Small intestine (tissue), 7 donors: ENCODE measurements at regions not wholly inside any gene's neighbourhood (a gene's known extent, or its start where the extent isn't known, plus 50 kb on each side); places are given as distances from the start of the nearest gene placed in this dataset.
"Not testable (repeated sequence)": the region's sequence is repeated elsewhere in the genome, so short reads cannot be mapped to it uniquely, and the experiment has no call there.

ENCODE experiments used
- DNase-seq, 2 donors: peaks; one replicate each; pipeline versions ENCODE4 v3.0.0 to v3.0.0-alpha.2; 2013
- FAIRE-seq: peaks from 2 replicates; lab custom pipeline; 2012; peaks lifted over from hg19 to GRCh38; lab: Jason Lieb, UNC
- H3K27ac ChIP-seq, 3 donors: one replicate each; pipeline ENCODE4 v1.5.1; 2013; ENCODE audit warnings: low read length in 2 of 3, mild to moderate bottlenecking in 2 of 3, control low read depth in 1 of 3, inconsistent platforms in 1 of 3, low read depth in 1 of 3, moderate library complexity in 1 of 3
- H3K27me3 ChIP-seq, 3 donors: one replicate each; pipeline ENCODE4 v1.6.1; 2013; ENCODE audit warnings: low read length in 3 of 3, inconsistent platforms in 1 of 3; ENCODE audit not compliant: control insufficient read depth in 3 of 3, insufficient read depth in 3 of 3
- H3K36me3 ChIP-seq, 3 donors: one replicate each; pipeline ENCODE4 v1.6.1; 2013; ENCODE audit warnings: low read length in 3 of 3, inconsistent platforms in 1 of 3, low read depth in 1 of 3, mild to moderate bottlenecking in 1 of 3, moderate library complexity in 1 of 3; ENCODE audit not compliant: control insufficient read depth in 3 of 3, insufficient read depth in 2 of 3
- H3K4me1 ChIP-seq, 3 donors: one replicate each; pipeline ENCODE4 v1.6.1; 2013; ENCODE audit warnings: low read length in 2 of 3, inconsistent platforms in 1 of 3, low read depth in 1 of 3, mild to moderate bottlenecking in 1 of 3, moderate library complexity in 1 of 3; ENCODE audit not compliant: control insufficient read depth in 3 of 3, insufficient read depth in 2 of 3
- H3K4me3 ChIP-seq, 3 donors: one replicate each; pipeline ENCODE4 v1.5.1; 2013; ENCODE audit warnings: low read length in 3 of 3, control low read depth in 1 of 3, inconsistent platforms in 1 of 3, low read depth in 1 of 3, mild to moderate bottlenecking in 1 of 3, moderate library complexity in 1 of 3
- H3K9me3 ChIP-seq, 2 donors: one replicate each; pipeline ENCODE4 v1.6.1; 2013; ENCODE audit warnings: low read depth in 1 of 2, low read length in 1 of 2; ENCODE audit not compliant: control insufficient read depth in 2 of 2, insufficient read depth in 1 of 2
- WGBS, 3 donors: extraction: QIAGEN DNeasy Blood & Tissue Kit; methylation state at CpG; one replicate each; pipeline ENCODE4 v1.1.7; 2013; 5-methylcytosine and 5-hydroxymethylcytosine counted together
- donor health status: healthy with polysubstance abuse.
- donor health status: control.
- donor health status: control.
- donor health status: Bipolar disorder and iron deficiency.
- donor health status: healthy.

DNA sequence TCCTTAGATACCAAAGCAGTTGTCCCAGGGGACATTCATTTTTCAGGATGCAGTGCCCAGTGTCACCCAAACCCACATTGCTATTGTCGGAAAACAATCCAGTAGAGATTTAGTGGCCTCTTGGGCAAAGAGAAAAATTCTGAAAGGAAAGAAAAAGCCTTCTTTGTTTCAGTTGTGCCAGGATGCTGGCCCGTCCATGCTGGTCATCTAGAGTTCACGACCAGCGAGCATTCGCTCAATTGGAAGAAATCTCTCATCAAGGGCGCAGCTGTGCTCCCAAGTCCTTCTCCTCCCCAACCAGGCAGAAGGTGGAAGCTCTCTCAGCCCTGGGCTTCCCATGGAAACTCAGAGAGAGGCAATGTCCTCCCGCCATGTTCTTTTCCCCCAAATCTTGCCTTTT is 123.7 kb downstream of the MTHFS start:
- H3K27me3 ChIP-seq, result no peaks in the 10 kb centered on the region
- H3K9me3 ChIP-seq, result no peaks in the 10 kb centered on the region
- WGBS, 3 donors, result 86 to 94% (median 93%) methylated on average over 7 of the region's 7 CpGs
- FAIRE-seq (no peak), DNase-seq (no peak)
- H3K36me3 ChIP-seq, result no peaks in the 10 kb centered on the region
- H3K27ac ChIP-seq, result no peak overlapping the region
- H3K4me3 ChIP-seq, result no peak overlapping the region
- H3K4me1 ChIP-seq, result no peaks in the 10 kb centered on the region

DNA sequence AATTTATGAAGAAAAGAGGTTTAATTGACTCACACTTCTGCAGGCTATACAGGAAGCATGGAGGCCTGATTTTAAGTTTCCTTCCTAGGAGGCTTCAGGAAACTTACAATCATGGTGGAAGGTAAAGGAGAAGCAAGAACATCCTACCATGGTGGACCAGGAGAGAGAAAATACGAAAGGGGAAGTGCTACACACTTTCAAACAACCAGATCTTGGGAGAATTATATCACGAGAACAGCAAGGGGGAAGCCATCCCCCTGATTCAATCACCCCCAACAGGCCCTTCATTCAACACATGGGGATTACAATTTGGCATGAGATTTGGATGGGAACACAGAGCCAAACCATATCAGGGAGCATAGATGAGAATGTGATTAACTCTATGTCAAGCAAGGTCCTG is 121.0 kb downstream of the MTHFS start:
- WGBS, 3 donors, result 73 to 84% (median 74%) methylated on average over 2 of the region's 2 CpGs

DNA sequence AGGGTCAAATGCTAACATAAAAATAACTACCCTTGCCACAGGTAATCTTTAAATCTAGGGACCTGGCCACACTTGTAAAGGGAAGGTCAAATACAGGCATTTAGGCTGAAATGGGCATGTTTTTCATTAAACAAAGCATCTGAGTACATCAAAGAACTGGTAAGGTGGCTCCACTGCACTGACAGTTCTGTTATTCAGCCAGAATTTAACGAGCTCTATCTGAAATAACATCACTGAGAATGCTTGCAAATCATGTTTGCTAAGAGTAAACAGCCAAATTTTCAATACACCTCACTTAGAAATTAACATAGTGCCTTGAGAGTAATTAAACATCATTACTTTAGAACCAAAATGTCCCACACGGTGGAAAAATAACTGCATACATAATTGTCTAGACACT is 118.9 kb downstream of the MTHFS start:
- no peak overlapping the region for H3K27ac ChIP-seq
- FAIRE-seq, result no peak
- 53 to 70% (median 61%) methylated on average over 2 of the region's 2 CpGs for WGBS, 3 donors

More for the DNA sequence above, 121.0 kb downstream of the MTHFS start:
- no peak overlapping the region for H3K27ac ChIP-seq
- H3K4me3 ChIP-seq, result no peak overlapping the region
- H3K4me1 ChIP-seq, result no peaks in the 10 kb centered on the region
- DNase-seq (no peak), FAIRE-seq (no peak)
- H3K27me3 ChIP-seq, result peaks cover 0 to 5% (median 0%) of the 10 kb centered on the region in 3 donors
- H3K9me3 ChIP-seq, result no peaks in the 10 kb centered on the region
- no peaks in the 10 kb centered on the region for H3K36me3 ChIP-seq

DNA sequence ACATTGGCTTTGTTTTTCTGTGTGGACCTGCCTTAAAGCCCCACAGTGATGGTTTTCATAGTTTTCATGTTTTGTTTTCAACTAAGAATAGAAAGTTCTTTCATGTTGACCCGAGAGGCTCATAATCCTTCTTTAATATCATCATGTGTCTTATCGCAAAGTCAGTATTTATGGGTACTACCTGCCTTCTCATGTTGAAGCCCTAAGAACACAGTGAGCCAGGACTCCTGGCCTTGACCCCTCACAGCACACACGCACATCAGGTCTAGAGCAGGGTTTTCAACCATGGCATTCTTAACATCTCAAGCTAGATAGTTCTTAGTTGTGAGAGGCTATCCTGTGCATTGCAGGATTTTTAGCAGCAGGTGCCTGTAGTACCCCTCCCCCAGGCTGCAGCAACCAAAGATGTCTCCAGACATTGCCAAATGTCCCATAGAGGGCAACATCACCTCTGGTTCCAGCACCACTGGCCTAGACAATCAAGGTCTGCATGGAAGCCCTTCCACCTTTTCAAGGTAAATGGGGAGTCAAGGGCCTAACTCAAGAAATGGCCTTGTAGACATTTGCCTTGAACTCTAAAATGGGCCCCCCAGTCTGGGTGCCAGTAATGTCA is 118.3 kb downstream of the MTHFS start:
- H3K9me3 ChIP-seq, result peaks cover 0 to 3% of the 10 kb centered on the region in 2 donors
- H3K27ac ChIP-seq, result no peak overlapping the region
- DNase-seq (no peak), FAIRE-seq (no peak)
- H3K4me1 ChIP-seq, result no peaks in the 10 kb centered on the region
- WGBS, 3 donors, result 83 to 91% (median 85%) methylated on average over 3 of the region's 3 CpGs
- peaks cover 0 to 5% (median 0%) of the 10 kb centered on the region in 3 donors for H3K27me3 ChIP-seq
- no peaks in the 10 kb centered on the region for H3K36me3 ChIP-seq
- H3K4me3 ChIP-seq, result no peak overlapping the region

More for the DNA sequence above, 118.9 kb downstream of the MTHFS start:
- H3K27me3 ChIP-seq, result peaks cover 0 to 5% (median 0%) of the 10 kb centered on the region in 3 donors
- peaks cover 0 to 3% of the 10 kb centered on the region in 2 donors for H3K9me3 ChIP-seq
- H3K4me3 ChIP-seq, result no peak overlapping the region
- no peaks in the 10 kb centered on the region for H3K36me3 ChIP-seq
- H3K4me1 ChIP-seq, result no peaks in the 10 kb centered on the region
- DNase-seq, result no peak

DNA sequence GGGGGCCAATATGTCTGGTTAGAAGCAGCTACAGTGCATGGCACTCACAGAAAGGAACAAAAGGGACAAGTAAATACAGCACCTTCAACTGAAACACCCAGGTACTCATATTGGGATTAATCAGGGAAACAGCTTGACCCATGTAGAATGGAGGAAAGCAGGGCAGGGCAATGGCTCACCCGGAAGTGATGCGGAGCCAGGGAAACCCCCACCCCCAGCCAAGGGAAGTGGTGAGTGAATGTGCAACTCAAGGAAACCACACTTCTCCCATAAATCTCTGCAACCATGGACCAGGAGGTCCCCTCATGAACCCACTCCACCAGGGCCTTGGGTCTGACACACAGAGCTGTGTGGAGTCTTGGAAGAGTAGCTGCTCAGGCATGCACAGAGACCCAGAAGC is 117.1 kb downstream of the MTHFS start:
- Histone ChIP-seq H3K4me1 (no peaks in the 10 kb centered on the region), H3K27ac (no peak overlapping the region), H3K4me3 (no peak overlapping the region), H3K9me3 (peaks cover 0 to 3% of the 10 kb centered on the region in 2 donors), H3K27me3 (peaks cover 0 to 5% (median 0%) of the 10 kb centered on the region in 3 donors), H3K36me3 (no peaks in the 10 kb centered on the region)
- DNase-seq (no peak), FAIRE-seq (no peak)
- 76 to 82% (median 80%) methylated on average over 2 of the region's 2 CpGs for WGBS, 3 donors

DNA sequence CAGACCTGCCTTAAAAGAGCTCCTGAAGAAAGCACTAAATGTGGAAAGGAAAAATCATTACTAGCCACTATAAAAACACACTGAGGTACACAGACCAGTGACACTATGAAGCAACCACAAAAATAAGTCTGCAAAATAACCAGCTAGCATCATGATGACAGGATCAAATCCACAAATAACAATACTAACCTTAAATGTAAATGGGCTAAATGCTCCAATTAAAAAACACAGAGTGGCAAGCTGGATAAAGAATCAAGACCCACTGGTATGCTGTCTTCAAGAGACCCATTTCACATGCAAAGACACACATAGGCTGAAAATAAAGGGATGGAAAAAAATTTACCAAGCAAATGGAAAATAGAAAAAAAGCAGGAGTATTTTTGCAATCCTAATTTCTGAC is 114.5 kb downstream of the MTHFS start:
- not testable (repeated sequence) for DNase-seq, H3K4me3 ChIP-seq, FAIRE-seq, H3K36me3 ChIP-seq, H3K27me3 ChIP-seq, H3K9me3 ChIP-seq, H3K27ac ChIP-seq, H3K4me1 ChIP-seq
